ENCODE measurements at regions not wholly inside any gene's neighbourhood (a gene's known extent, or its start where the extent isn't known, plus 50 kb on each side); places are given as distances from the start of the nearest gene placed in this dataset.

DNA sequence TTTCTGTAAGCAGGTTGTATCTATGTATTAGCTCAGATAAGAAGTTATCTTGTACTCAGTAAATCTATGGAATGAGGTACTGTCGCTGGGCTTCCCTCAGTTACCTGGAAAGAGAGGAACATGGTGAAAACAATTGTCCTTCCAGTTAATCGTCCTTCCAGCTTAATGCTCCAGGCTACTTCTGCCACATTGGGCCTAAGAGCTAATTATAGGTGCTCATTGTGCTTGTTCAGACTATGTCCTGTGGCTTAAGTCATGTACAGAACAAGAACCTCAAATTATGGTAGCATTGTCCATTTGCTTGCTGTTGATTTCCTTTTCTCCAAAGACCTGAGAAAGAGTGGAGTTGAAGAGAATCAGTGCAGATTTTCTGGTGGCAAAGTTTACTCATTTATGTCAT lies 86.1 kb upstream of the MBL2 start:
- TF ChIP-seq, protein P1, sequence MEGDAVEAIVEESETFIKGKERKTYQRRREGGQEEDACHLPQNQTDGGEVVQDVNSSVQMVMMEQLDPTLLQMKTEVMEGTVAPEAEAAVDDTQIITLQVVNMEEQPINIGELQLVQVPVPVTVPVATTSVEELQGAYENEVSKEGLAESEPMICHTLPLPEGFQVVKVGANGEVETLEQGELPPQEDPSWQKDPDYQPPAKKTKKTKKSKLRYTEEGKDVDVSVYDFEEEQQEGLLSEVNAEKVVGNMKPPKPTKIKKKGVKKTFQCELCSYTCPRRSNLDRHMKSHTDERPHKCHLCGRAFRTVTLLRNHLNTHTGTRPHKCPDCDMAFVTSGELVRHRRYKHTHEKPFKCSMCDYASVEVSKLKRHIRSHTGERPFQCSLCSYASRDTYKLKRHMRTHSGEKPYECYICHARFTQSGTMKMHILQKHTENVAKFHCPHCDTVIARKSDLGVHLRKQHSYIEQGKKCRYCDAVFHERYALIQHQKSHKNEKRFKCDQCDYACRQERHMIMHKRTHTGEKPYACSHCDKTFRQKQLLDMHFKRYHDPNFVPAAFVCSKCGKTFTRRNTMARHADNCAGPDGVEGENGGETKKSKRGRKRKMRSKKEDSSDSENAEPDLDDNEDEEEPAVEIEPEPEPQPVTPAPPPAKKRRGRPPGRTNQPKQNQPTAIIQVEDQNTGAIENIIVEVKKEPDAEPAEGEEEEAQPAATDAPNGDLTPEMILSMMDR (IDR thresholded peaks at IDR 0.05 in 8 of 11, conservative IDR thresholded peaks at IDR 0.05 in 3 of 11), result no peak
- TF ChIP-seq POLR2A (IDR thresholded peaks at IDR 0.05), result no peak
